ENCODE measurements at regions not wholly inside any gene's neighbourhood (a gene's known extent, or its start where the extent isn't known, plus 50 kb on each side); places are given as distances from the start of the nearest gene placed in this dataset.

DNA sequence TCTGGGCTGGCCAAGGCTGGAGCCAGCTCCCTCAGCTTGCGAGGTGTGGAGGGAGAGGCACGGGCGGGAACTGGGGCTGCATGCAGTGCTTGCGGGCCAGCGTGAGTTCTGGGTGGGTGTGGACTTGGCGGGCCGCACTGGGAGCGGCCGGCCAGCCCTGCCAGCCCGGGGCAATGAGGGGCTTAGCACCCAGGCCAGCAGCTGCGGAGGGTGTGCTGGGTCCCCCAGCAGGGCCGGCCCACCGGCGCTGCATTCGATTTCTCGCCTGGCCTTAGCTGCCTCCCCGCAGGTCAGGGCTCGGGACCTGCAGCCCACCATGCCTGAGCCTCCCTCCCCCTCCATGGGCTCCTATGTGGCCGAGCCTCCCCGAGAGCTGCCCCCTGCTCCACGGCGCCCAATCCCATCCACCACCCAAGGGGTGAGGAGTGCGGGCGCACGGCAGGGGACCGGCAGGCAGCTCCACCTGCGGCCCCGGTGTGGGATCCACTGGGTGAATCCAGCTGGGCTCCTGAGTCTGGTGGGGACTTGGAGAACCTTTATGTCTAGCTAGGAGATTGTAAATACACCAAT is 302.6 kb upstream of the ADAMTS16 start:
- WGBS (ENCODE audit: extremely low coverage, insufficient read length, low lambda C conversion rate) = no CpG with 5 or more reads among the region's 28 CpGs
- H2AK5ac ChIP-seq (ENCODE audit: insufficient read length, low read length) = no peak overlapping the region
- TF ChIP-seq, protein P1, sequence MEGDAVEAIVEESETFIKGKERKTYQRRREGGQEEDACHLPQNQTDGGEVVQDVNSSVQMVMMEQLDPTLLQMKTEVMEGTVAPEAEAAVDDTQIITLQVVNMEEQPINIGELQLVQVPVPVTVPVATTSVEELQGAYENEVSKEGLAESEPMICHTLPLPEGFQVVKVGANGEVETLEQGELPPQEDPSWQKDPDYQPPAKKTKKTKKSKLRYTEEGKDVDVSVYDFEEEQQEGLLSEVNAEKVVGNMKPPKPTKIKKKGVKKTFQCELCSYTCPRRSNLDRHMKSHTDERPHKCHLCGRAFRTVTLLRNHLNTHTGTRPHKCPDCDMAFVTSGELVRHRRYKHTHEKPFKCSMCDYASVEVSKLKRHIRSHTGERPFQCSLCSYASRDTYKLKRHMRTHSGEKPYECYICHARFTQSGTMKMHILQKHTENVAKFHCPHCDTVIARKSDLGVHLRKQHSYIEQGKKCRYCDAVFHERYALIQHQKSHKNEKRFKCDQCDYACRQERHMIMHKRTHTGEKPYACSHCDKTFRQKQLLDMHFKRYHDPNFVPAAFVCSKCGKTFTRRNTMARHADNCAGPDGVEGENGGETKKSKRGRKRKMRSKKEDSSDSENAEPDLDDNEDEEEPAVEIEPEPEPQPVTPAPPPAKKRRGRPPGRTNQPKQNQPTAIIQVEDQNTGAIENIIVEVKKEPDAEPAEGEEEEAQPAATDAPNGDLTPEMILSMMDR (conservative IDR thresholded peaks at IDR 0.05) = no peak

More for the DNA sequence above, 302.6 kb upstream of the ADAMTS16 start:
- peaks cover 0 to 6% (median 0%) of the 10 kb centered on the region in 3 experiments; a peak in 2 of 7 replicates for H3K36me3 Mint-ChIP-seq (ENCODE audit: insufficient read depth in 1 of 3, low read depth in 3 of 3)
- H3K79me1 ChIP-seq (ENCODE audit: insufficient read depth, low read depth, low read length, poor library complexity, severe bottlenecking) = no peaks in the 10 kb centered on the region
- H3K4ac ChIP-seq (ENCODE audit: low read depth, low read length) = no peak overlapping the region
- H3K27me3 ChIP-seq (ENCODE audit: insufficient read depth, low read length) = no peaks in the 10 kb centered on the region
- H2BK15ac ChIP-seq (ENCODE audit: low read depth, low read length) = no peak overlapping the region
- no peak overlapping the region for H3K14ac ChIP-seq (ENCODE audit: insufficient read depth, low read length)
- no peak overlapping the region for H3K27ac Mint-ChIP-seq
- H3K4me1 Mint-ChIP-seq = no peaks in the 10 kb centered on the region
- H3K4me1 ChIP-seq (ENCODE audit: insufficient read depth, low read length) = no peaks in the 10 kb centered on the region
- no peak overlapping the region for H2BK120ac ChIP-seq (ENCODE audit: low read depth, low read length, poor library complexity, severe bottlenecking)
- no peak for DNase-seq
- H3K4me3 Mint-ChIP-seq = no peak overlapping the region
- no peak overlapping the region for H3K18ac ChIP-seq (ENCODE audit: insufficient read length, low read depth, low read length)
- no peak overlapping the region for H3K9ac ChIP-seq (ENCODE audit: extremely low read depth, insufficient read length, low read length)
- H4K5ac ChIP-seq (ENCODE audit: insufficient read length, low read depth, low read length) = no peak overlapping the region
- H3K79me2 ChIP-seq (ENCODE audit: insufficient read depth, low read length) = no peaks in the 10 kb centered on the region
- H2AFZ ChIP-seq (ENCODE audit: low read length) = no peak overlapping the region
- no peak overlapping the region for H3T11ph ChIP-seq (ENCODE audit: low read length)
- no peaks in the 10 kb centered on the region for H4K20me1 ChIP-seq (ENCODE audit: control insufficient read depth, insufficient read depth, insufficient read length)
- peaks cover 4 to 9% of the 10 kb centered on the region in 2 experiments; a peak in 3 of 5 replicates for H3K9me3 Mint-ChIP-seq
- H3K23me2 ChIP-seq (ENCODE audit: insufficient read length, low read depth, low read length, poor library complexity, severe bottlenecking) = no peaks in the 10 kb centered on the region
- no peak overlapping the region for H3K56ac ChIP-seq (ENCODE audit: insufficient read length, low read depth, low read length)
- no peak overlapping the region for H2BK20ac ChIP-seq (ENCODE audit: low read depth, low read length, poor library complexity, severe bottlenecking)
- no peak overlapping the region for H2BK5ac ChIP-seq (ENCODE audit: insufficient read length, low read length)
- no peaks in the 10 kb centered on the region for H3K27me3 Mint-ChIP-seq (ENCODE audit: low read depth)
- no peak overlapping the region for H4K91ac ChIP-seq (ENCODE audit: insufficient read length, low read depth, low read length)
- no peak overlapping the region for H3K4me2 ChIP-seq (ENCODE audit: insufficient read depth, insufficient read length, low read length)
- no peak overlapping the region for H3K23ac ChIP-seq (ENCODE audit: insufficient read length, low read depth, low read length)
- H3K27ac ChIP-seq (ENCODE audit: insufficient read length, low read depth, low read length) = no peak overlapping the region
- no peak overlapping the region for H4K8ac ChIP-seq (replicated peaks; ENCODE audit: insufficient read length, low read depth, low read length)
- H2BK12ac ChIP-seq (ENCODE audit: insufficient read length, low read depth, low read length) = no peak overlapping the region
- no peaks in the 10 kb centered on the region for H3K9me3 ChIP-seq (ENCODE audit: control insufficient read depth, low read depth, low read length)

All from H9 (cell line).